Thyroid gland (tissue), 4 donors: ENCODE measurements at regions not wholly inside any gene's neighbourhood (a gene's known extent, or its start where the extent isn't known, plus 50 kb on each side); places are given as distances from the start of the nearest gene placed in this dataset.

ENCODE experiments used
- DNase-seq, 2 donors: peaks; one replicate each; pipeline ENCODE4 v3.0.0-alpha.2; 2019
- H3K27ac ChIP-seq, 3 donors: fragments of 200-600 bp; sonication (generic); 1 replicate in 2 of 3; 2 replicates in 1 of 3; pipeline ENCODE4 v1.5.1; 2016 to 2019; ENCODE audit warnings: mild to moderate bottlenecking in 1 of 3, moderate library complexity in 1 of 3
- H3K27me3 ChIP-seq: fragments of 200-600 bp; sonication (generic); one replicate; pipeline ENCODE4 v1.5.1; 2019
- H3K36me3 ChIP-seq, 2 donors: fragments of 200-600 bp; sonication (generic); one replicate each; pipeline ENCODE4 v1.5.1; 2016 to 2019
- H3K4me1 ChIP-seq, 2 donors: fragments of 200-600 bp; sonication (generic); one replicate each; pipeline ENCODE4 v1.5.1; 2017 to 2019
- H3K4me3 ChIP-seq, 3 donors: fragments of 200-600 bp; sonication (generic); replicated peaks in 1 of 3; 1 replicate in 2 of 3; 2 replicates in 1 of 3; pipeline ENCODE4 v1.5.1; 2016; ENCODE audit warnings: mild to moderate bottlenecking in 1 of 3
- H3K9me3 ChIP-seq: fragments of 200-600 bp; sonication (generic); one replicate; pipeline ENCODE4 v1.5.1; 2017
- CTCF ChIP-seq, 6 experiments: fragments of 200-600 bp in 3 of 6; fragments of 450-650 bp in 3 of 6; sonication (generic) in 3 of 6; IDR thresholded peaks; one replicate each; pipeline ENCODE4 v1.5.1; 2016 to 2019; ENCODE audit warnings: antibody characterized with exemption in 6 of 6, mild to moderate bottlenecking in 2 of 6, inconsistent platforms in 1 of 6, moderate library complexity in 1 of 6
- POLR2A ChIP-seq, 2 donors: fragments of 450-650 bp; IDR thresholded peaks; one replicate each; pipeline ENCODE4 v1.6.1; 2017; ENCODE audit warnings: antibody characterized with exemption in 2 of 2, mild to moderate bottlenecking in 2 of 2, moderate library complexity in 1 of 2
- WGBS, 2 donors: methylation state at CpG; one replicate each; pipeline ENCODE4 v1.1.5; 2017; 5-methylcytosine and 5-hydroxymethylcytosine counted together
- intact Hi-C: fragments of 100-400 bp; cut with DNase I; formaldehyde crosslinking; loops from one replicate; pipeline ENCODE4 v1.15.1; 2023

GRCh38 chr17:71380535-71380934 lies 740.3 kb upstream of the SOX9 start:
- Histone ChIP-seq H3K9me3 (no peaks in the 10 kb centered on the region), H3K27ac (no peak overlapping the region), H3K27me3 (no peaks in the 10 kb centered on the region), H3K4me1 (no peaks in the 10 kb centered on the region), H3K36me3 (no peaks in the 10 kb centered on the region), H3K4me3 (no peak overlapping the region)
- TF ChIP-seq CTCF (IDR thresholded peaks at IDR 0.05) (no peak), POLR2A (IDR thresholded peaks at IDR 0.05) (no peak)
- DNase-seq: no peak
- WGBS, 2 donors: 80 to 87% methylated on average over 3 of the region's 3 CpGs
- intact Hi-C loops: no loop called here

- H3K27me3 ChIP-seq: no peaks in the 10 kb centered on the region
- intact Hi-C loops: no loop called here
- no peaks in the 10 kb centered on the region for H3K4me1 ChIP-seq
- no peak for DNase-seq
- no peak overlapping the region for H3K4me3 ChIP-seq
- H3K27ac ChIP-seq: no peak overlapping the region
- TF ChIP-seq POLR2A (IDR thresholded peaks at IDR 0.05) (no peak), CTCF (IDR thresholded peaks at IDR 0.05) (no peak)
- no peaks in the 10 kb centered on the region for H3K9me3 ChIP-seq
- H3K36me3 ChIP-seq: no peaks in the 10 kb centered on the region
- 76 to 78% methylated on average over 2 of the region's 2 CpGs for WGBS, 2 donors
Measured at GRCh38 chr17:71380936-71381335, 739.9 kb upstream of the SOX9 start.

- no peak for TF ChIP-seq POLR2A (IDR thresholded peaks at IDR 0.05)
- no peak for TF ChIP-seq CTCF (IDR thresholded peaks at IDR 0.05)
- 76 to 91% methylated on average over 2 of the region's 2 CpGs for WGBS, 2 donors
- Histone ChIP-seq H3K27me3 (no peaks in the 10 kb centered on the region), H3K36me3 (no peaks in the 10 kb centered on the region), H3K4me1 (no peaks in the 10 kb centered on the region), H3K4me3 (no peak overlapping the region), H3K27ac (no peak overlapping the region), H3K9me3 (no peaks in the 10 kb centered on the region)
- intact Hi-C loops: no loop called here
- DNase-seq: no peak
Measured at GRCh38 chr17:71383091-71383490, 737.7 kb upstream of the SOX9 start.

GRCh38 chr17:71387456-71387855 lies 733.4 kb upstream of the SOX9 start:
- no peak for DNase-seq
- intact Hi-C loops: no loop called here
- TF ChIP-seq CTCF (IDR thresholded peaks at IDR 0.05) (no peak), POLR2A (IDR thresholded peaks at IDR 0.05) (no peak)
- H3K27ac ChIP-seq: no peak overlapping the region
- no peaks in the 10 kb centered on the region for H3K4me1 ChIP-seq
- H3K36me3 ChIP-seq: no peaks in the 10 kb centered on the region
- H3K4me3 ChIP-seq: no peak overlapping the region
- H3K27me3 ChIP-seq: no peaks in the 10 kb centered on the region
- H3K9me3 ChIP-seq: no peaks in the 10 kb centered on the region

- no peak for DNase-seq
- no peaks in the 10 kb centered on the region for H3K27me3 ChIP-seq
- no peak overlapping the region for H3K27ac ChIP-seq
- 90 to 91% methylated on average over 4 of the region's 4 CpGs for WGBS, 2 donors
- H3K4me1 ChIP-seq: no peaks in the 10 kb centered on the region
- H3K4me3 ChIP-seq: no peak overlapping the region
- H3K36me3 ChIP-seq: no peaks in the 10 kb centered on the region
- intact Hi-C loops: no loop called here
- H3K9me3 ChIP-seq: no peaks in the 10 kb centered on the region
- TF ChIP-seq POLR2A (IDR thresholded peaks at IDR 0.05): no peak
Measured at GRCh38 chr17:71392715-71393567, 727.9 kb upstream of the SOX9 start.
